ENCODE measurements at regions not wholly inside any gene's neighbourhood (a gene's known extent, or its start where the extent isn't known, plus 50 kb on each side); places are given as distances from the start of the nearest gene placed in this dataset.

DNA sequence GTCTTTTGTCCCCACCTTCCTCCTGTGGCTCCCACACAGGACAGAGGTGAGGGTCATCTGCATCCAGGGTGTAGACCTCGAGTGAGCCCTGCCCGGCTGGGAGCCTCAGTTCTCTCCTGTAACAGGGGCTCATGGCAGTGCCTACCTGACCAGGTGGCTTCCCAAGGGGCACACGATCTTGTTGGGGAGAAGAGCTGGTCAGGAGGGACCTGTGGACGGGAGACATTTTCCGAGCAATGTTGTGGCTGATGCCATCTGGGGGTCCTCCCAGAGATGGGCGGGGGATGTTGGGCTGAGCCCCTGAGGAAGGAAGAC is 51.9 kb downstream of the CEBPB start:
- ATAC-seq, result no peak

DNA sequence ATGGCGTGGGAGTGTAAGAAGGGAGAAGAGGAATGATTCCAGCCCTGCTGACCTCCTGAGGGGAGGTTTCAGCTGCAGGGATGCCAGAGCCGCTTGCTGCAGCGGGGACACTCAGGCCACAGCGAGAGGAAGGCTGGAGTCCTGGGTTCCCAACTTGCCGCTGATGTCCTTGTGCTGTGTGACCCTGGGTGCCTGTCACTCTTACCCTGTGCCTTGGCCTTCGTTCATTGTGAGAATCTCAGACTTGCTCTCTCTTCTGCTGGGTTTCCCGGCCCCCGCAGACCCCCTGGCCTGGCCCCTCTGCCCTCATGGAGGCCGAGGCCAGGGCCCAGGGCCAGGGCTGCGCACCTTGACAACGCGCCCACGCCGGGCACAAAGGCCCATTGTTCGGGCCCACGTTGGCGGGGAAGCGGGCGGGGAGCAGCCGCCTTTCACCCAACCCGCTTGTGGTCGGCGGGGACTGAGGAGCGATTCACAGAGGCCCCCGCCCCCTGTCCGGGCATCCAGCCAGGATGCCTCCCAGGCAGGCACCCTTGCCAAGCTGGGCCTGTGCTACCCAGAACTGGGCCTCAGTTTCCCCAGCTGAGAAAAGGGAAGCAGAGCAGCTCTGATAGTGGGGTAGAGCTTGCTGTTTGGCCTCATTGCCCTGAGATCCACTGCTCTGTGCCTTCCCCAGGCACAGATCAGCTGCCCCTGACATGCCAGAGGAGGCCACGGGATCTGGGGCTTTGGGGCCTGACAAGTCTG is 52.4 kb downstream of the CEBPB start:
- no peak for ATAC-seq

DNA sequence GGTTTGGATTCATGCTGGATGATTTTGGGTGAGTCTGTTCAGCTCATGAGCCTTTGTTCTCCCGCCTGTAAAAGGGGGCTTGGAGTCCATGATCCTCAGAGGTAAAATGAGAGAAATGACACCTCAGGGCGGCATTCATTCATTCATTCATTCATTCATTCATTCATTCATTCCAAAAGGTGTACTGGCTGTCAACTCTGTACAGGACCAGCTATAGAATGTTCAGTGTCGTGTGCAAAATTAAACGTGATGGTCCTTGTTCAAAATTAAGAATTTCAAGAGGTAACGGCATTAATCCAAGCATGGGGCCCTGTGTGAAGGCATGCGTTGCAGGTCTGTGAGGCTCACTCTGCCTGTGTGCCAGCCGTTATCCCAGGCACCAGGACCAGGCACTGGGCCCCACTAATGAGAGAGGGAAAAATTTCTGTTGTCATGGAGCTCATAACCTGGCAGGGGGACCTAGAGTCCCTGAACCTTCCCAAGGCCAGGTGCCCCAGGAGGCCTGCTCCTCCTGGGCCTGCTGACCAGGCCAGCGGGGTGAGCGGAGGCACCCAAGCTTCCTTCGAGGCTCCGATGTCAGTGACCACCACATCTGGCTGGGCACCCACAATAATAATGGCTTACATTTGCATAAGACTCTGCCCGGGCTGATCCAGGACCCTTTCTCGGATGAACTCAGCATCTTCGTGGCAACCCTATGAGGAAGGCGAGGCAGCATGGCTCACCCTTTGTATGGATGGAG is 53.2 kb downstream of the CEBPB start:
- no peak for ATAC-seq

- no peak for ATAC-seq
Measured at GRCh38 chr20:50244352-50245149, 53.9 kb downstream of the CEBPB start.

DNA sequence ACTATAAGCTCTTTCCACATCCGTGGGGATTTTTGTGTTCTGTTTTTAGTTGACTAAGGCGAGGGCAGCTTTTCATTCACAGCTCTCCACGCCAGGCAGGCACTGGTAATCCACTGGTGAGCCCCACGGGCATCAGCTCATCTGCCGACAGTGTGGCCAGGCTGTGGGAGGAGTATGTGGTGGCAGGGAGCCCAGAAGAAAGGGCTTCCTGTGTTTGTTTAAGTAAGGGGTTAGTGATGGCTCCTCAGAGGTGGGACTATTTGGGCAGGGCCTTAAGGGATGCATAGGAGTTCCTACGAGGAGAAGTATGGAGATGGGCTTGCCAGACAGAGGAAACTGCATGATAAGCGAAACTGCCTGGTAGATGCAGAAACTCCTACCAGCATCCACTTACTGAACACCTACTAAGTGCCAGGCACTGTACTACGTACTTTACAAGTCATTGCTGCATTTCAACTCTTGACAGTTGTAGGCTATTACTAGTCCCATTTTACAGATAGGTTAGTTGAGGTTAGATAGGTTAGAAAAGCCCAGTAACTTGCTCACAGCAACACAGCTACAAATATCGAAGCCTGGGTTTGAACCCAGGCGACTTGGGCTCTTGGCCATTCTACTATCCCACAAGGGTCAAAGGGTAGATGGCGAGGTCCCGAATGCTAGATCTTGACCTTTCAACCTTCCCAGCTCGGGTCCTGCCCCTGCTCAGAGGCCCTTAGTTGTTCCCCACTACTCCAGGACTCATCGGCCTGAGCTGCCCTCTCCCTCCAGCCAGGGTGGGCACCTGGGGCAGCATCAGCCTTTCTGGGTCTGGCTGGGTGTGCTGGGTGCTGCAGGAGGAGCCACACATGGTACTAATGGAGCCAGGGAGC is 55.1 kb downstream of the CEBPB start:
- ATAC-seq, result no peak

GRCh38 chr20:50246367-50247195 is 56.0 kb downstream of the CEBPB start:
- no peak for ATAC-seq

- ATAC-seq, result no peak
Measured at GRCh38 chr20:50247196-50248094, 56.8 kb downstream of the CEBPB start.

- no peak for ATAC-seq
Measured at GRCh38 chr20:50248104-50248641, 57.5 kb downstream of the CEBPB start.

DNA sequence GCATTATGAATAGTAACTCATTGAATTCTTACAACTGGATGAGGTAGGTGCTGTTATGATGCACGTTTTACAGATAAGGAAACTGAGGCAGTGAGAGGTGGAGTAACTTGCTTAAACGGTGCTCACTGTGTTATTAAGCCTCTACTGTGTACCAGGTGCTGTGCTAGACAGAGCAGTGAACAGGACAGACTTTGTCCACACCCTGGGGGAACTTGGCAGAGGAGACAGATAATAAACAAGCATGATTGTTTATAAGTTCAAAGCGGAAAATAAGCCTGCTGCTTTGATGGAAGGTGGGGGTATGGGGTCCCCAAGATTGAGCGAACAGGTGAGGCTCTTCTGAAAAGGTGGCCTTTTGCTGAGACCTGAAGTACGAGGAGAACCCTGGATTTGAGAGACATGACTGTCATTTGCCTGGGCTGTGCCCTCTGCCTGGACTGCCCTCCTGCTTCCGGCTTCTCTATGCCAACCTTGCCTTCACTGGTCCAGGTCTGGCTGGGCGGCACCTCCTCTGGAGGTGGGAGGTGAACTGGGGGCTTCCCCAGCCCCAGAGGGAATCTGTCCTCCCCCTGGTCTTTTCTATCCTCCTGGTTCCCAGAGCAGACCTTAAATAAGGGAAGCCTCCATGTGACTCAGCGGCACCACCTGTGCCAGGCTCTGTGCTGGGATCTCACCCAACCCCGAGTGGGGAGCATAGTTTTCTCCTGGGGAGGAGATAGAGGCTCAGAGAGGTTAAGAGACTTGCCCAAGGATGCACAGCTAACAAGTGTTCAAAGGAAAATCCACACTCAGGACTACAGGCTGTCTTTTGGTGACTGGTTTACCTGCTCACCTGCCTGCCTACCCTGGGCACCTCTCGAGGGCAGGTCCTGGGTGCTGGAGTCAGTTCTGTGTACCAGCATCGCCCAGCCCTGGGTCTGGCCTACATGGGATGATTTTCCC is 59.1 kb downstream of the CEBPB start:
- no peak for ATAC-seq

DNA sequence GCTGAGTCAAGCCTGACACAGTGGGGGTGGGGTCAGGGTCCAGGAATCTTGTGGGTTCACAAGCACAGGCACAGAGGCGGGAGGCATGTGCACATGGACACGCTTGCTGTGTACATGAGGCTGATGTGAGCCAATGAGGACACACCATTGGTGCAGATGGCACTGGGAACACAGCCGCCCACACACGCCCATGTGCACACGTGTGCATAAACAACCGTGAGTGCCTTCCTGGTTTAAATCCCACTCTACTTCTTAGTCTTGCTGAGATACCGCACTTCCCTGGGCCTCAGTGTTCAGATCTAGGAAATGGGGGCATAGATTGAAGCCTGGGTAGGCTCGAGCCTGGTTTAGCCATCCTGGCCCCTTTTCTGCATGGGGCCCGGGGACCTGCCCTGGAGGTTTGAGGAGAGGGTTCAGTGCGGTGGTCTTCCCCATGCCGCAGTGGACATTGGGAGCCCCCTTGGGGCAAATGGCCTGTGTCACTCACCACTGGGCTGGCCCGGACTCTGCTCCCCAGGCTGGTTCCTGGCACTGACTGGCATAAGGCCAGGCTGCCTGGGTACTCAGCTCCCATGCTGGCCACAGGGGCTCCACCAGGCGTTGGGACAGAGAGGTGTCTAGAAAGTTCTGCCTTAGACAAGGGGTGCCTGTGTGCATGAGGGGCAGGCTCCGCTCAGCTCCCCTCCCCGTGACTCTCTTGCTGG is 60.2 kb downstream of the CEBPB start:
- no peak for ATAC-seq

- no peak for ATAC-seq
Measured at GRCh38 chr20:50251383-50251748, 60.7 kb downstream of the CEBPB start.

GRCh38 chr20:50251992-50252511 is 61.4 kb downstream of the CEBPB start:
- no peak for ATAC-seq

- no peak for ATAC-seq
Measured at GRCh38 chr20:50252701-50253100, 62.1 kb downstream of the CEBPB start.

DNA sequence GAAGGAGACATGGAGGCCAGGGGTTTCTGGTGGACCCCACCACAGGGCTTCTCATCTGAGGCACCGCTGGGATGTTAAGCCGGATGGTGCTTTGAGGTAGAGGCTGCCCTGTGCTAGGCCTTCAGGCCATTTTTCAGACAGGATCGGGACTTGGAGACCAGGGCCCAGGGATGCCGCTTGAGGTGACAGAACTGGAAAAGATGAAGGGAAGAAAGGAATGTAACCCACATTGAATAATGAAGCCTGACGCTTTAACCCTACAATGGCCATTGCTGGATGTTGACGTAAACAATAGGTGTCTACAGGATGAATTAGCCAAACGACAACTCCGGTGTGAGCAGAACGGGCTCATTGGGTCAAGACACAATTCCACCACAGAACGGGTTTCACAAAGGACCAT is 62.5 kb downstream of the CEBPB start:
- no peak for ATAC-seq

DNA sequence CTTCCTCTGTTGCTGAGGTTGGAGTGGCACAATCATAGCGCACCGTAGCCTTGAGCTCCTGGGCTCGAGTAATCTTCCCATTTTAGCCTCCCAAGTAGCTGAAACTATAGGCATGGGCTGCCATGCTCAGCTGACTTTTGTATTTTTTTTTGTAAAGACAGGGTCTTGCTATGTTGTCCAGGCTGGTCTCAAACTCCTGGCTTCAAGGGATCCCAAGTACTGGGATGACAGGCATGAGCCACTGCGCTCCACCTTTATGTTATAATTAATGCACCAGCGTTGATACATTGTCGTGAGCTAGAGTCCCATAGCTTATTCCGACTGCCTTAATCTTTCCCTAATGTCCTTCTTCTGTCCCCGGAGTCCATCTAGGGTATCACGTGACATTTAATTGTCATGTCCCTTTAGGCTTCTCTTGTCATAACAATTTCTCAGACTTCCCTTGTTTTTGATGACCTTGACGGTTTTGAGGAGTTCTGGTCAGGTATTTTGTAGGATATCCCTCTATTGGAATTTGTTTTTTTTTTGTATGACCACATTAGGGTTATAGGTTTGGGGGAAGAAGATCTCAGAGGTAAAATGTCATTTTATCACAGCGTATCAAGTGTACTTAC is 63.9 kb downstream of the CEBPB start:
- ATAC-seq, result no peak

- ATAC-seq, result no peak
Measured at GRCh38 chr20:50256577-50256976, 65.9 kb downstream of the CEBPB start.

GRCh38 chr20:50257860-50258259 is 67.2 kb downstream of the CEBPB start:
- ATAC-seq, result no peak

All from activated CD4-positive, CD25-positive, alpha-beta regulatory T cell treated with anti-CD3 and anti-CD28 coated beads, Interleukin-2, amount 50 U/mL, for 24 hours (primary cell).